SK-N-SH (cell line): ENCODE measurements at regions not wholly inside any gene's neighbourhood (a gene's known extent, or its start where the extent isn't known, plus 50 kb on each side); places are given as distances from the start of the nearest gene placed in this dataset.
A peak's percentile ranks its signal among the peaks of the same experiment; 100 is the strongest.

Experiments used
- CTCF ChIA-PET: fragments of 300-600, 350-600 bp; formaldehyde crosslinking; extraction: SDS; loops from one replicate; lab custom pipeline; 2021; lab: Yijun Ruan, JAX
- POLR2A ChIA-PET: fragments of 350-600 bp; sonication (Branson Sonifier 250); formaldehyde crosslinking; extraction: SDS; loops from one replicate; lab custom pipeline; 2020; ENCODE audit warnings: antibody characterized with exemption, inconsistent platforms; lab: Yijun Ruan, JAX
- DNase-seq: peaks from one replicate; pipeline ENCODE4 v3.0.0; 2012
- H2AFZ ChIP-seq: fragments of 200-600 bp; sonication (generic); 2 replicates; pipeline ENCODE4 v1.8.1; 2016; ENCODE audit warnings: antibody characterized with exemption, mild to moderate bottlenecking, low read depth
- H3F3A ChIP-seq: fragments of 200-600 bp; sonication (generic); replicated peaks from 2 replicates; pipeline ENCODE3; 2016; ENCODE audit warnings: antibody characterized with exemption, mild to moderate bottlenecking; ENCODE audit not compliant: insufficient read depth
- H3K27ac ChIP-seq, 2 experiments: fragments of 200-500 bp in 1 of 2; fragments of 200-600 bp in 1 of 2; sonication (Bioruptor generic) in 1 of 2; sonication (generic), shearing (Covaris generic) in 1 of 2; 2 replicates each; pipeline versions ENCODE4 v1.5.1 to v1.6.1; 2014 to 2016; ENCODE audit warnings: low read depth in 2 of 2, inconsistent platforms in 1 of 2, low read length in 1 of 2, mild to moderate bottlenecking in 1 of 2, mixed read lengths in 1 of 2
- H3K27me3 ChIP-seq: fragments of 200-600 bp; sonication (generic), shearing (Covaris generic); 2 replicates; pipeline ENCODE4 v1.6.1; 2016; ENCODE audit warnings: mixed run types; ENCODE audit not compliant: insufficient read depth
- H3K36me3 ChIP-seq, 2 experiments: fragments of 200-500 bp in 1 of 2; fragments of 200-600 bp in 1 of 2; sonication (Bioruptor generic) in 1 of 2; sonication (generic) in 1 of 2; replicated peaks in 1 of 2; 2 replicates each; pipeline versions ENCODE3 to v1.5.1; 2014 to 2016; ENCODE audit warnings: low read length in 1 of 2, mild to moderate bottlenecking in 1 of 2; ENCODE audit not compliant: insufficient read depth in 2 of 2, control insufficient read depth in 1 of 2
- H3K4me1 ChIP-seq, 2 experiments: fragments of 200-500 bp in 1 of 2; fragments of 200-600 bp in 1 of 2; sonication (Bioruptor generic) in 1 of 2; sonication (generic), shearing (Covaris generic) in 1 of 2; 2 replicates each; pipeline versions ENCODE4 v1.5.1 to v1.6.1; 2014 to 2016; ENCODE audit warnings: low read depth in 1 of 2, low read length in 1 of 2, mixed run types in 1 of 2; ENCODE audit not compliant: insufficient read depth in 2 of 2, control insufficient read depth in 1 of 2
- H3K4me2 ChIP-seq: fragments of 200-600 bp; sonication (generic), shearing (Covaris generic); 2 replicates; pipeline ENCODE4 v1.6.1; 2017; ENCODE audit warnings: mixed run types
- H3K4me3 ChIP-seq, 2 experiments: fragments of 200-500 bp in 1 of 2; fragments of 200-600 bp in 1 of 2; sonication (Bioruptor generic) in 1 of 2; sonication (generic), shearing (Covaris generic) in 1 of 2; 2 replicates each; pipeline versions ENCODE4 v1.5.1 to v1.8.1; 2014 to 2016; ENCODE audit warnings: low read depth in 2 of 2, inconsistent platforms in 1 of 2, low read length in 1 of 2, mild to moderate bottlenecking in 1 of 2, mixed read lengths in 1 of 2, moderate library complexity in 1 of 2
- H3K79me2 ChIP-seq: fragments of 200-600 bp; sonication (generic); 2 replicates; pipeline ENCODE4 v1.8.1; 2017; ENCODE audit warnings: mild to moderate bottlenecking; ENCODE audit not compliant: insufficient read depth
- H3K9ac ChIP-seq: fragments of 200-600 bp; sonication (generic); 2 replicates; pipeline ENCODE4 v1.6.1; 2017; ENCODE audit warnings: mixed run types
- H3K9me2 ChIP-seq: fragments of 200-600 bp; sonication (generic); 2 replicates; pipeline ENCODE4 v1.6.1; 2017; ENCODE audit warnings: mixed run types
- H3K9me3 ChIP-seq: fragments of 200-600 bp; sonication (generic); 2 replicates; pipeline ENCODE4 v1.6.1; 2017; ENCODE audit warnings: mixed run types, mild to moderate bottlenecking, moderate library complexity
- H4K20me1 ChIP-seq: fragments of 200-600 bp; sonication (generic); 2 replicates; pipeline ENCODE4 v1.6.1; 2017; ENCODE audit warnings: mild to moderate bottlenecking, mixed run types; ENCODE audit not compliant: insufficient read depth
- CHD2 ChIP-seq: fragments of 150-350 bp; IDR thresholded peaks from 2 replicates; pipeline ENCODE4 v1.6.1; 2018; ENCODE audit warnings: low read length; ENCODE audit not compliant: partially characterized antibody
- EP300 ChIP-seq, 2 experiments: IDR thresholded peaks; 2 replicates each; pipeline versions ENCODE4 v1.4.0 to v1.6.1; 2012; ENCODE audit warnings: borderline replicate concordance in 1 of 2, low read depth in 1 of 2, low read length in 1 of 2
- FOXM1 ChIP-seq: IDR thresholded peaks from 2 replicates; pipeline ENCODE4 v1.4.0; 2012; ENCODE audit warnings: low read depth, mild to moderate bottlenecking
- GATA2 ChIP-seq: sonication (generic); formaldehyde crosslinking; IDR thresholded peaks from 2 replicates; pipeline ENCODE4 v1.5.0; 2020; ENCODE audit warnings: mild to moderate bottlenecking, missing genetic modification reagents
- JUND ChIP-seq: IDR thresholded peaks from 2 replicates; pipeline ENCODE4 v1.4.0; 2012
- POLR2AphosphoS5 ChIP-seq: IDR thresholded peaks from 2 replicates; pipeline ENCODE4 v1.6.1; 2012; ENCODE audit warnings: low read depth, low read length
- RCOR1 ChIP-seq: fragments of 150-350 bp; IDR thresholded peaks from 2 replicates; pipeline ENCODE4 v1.6.1; 2017; ENCODE audit warnings: antibody characterized with exemption, low read length
- YY1 ChIP-seq: IDR thresholded peaks from 2 replicates; pipeline ENCODE4 v1.4.0; 2012; ENCODE audit warnings: low read depth, mild to moderate bottlenecking
- WGBS: methylation state at CpG from one replicate; pipeline ENCODE4 v1.1.6; 2017; ENCODE audit warnings: low lambda C conversion rate; 5-methylcytosine and 5-hydroxymethylcytosine counted together
- TF ChIP-seq, protein P1 (sequence below): fragments of 200-600 bp; sonication (generic); IDR thresholded peaks from 2 replicates; pipeline ENCODE4 v1.6.1; 2017; ENCODE audit warnings: antibody characterized with exemption, mild to moderate bottlenecking, moderate library complexity
- TF ChIP-seq, protein P2 (sequence below): IDR thresholded peaks from 2 replicates; pipeline ENCODE4; 2012

DNA sequence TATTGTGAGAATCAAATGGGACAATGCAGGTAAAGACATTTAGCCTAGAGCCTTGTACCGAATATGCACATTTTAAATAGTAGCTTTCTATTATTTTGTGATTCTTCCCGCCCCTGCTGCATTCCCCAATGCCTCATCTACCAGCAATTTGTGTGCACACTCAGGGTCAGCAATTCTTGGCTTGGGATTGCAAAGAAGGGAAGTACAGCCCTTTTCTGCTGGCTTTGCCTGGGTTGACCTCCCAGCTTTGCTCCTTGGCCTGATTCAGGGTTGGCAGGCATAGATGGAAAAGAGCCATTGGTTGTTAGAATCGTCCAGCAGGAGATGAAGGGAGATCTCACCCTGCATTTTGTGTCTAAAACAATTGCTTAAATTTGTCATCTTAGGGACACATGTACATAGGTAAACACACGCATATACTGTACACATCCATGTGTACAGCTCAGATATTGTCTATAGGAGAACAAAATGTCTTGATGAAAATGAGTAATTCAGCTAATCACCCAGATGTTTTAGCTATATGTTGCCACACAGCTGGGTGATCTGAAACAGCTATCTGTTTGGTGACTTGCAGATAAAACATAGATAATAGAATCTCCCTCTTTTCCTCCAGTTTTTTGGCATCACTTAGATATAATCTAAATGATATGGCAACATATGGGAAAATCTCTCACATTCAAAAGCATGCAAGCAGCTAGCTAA is 340.9 kb upstream of the TBL1XR1 start:
- Histone ChIP-seq H3F3A (no peaks in the 10 kb centered on the region), H4K20me1 (no peaks in the 10 kb centered on the region), H3K9me3 (no peaks in the 10 kb centered on the region), H3K36me3 (no peaks in the 10 kb centered on the region), H3K27ac (no peak overlapping the region; a peak in 1 of 4 replicates), H3K9me2 (no peaks in the 10 kb centered on the region), H3K9ac (no peak overlapping the region), H3K4me3 (no peak overlapping the region), H3K79me2 (no peaks in the 10 kb centered on the region), H3K4me1 (peaks cover 0 to 12% of the 10 kb centered on the region in 2 experiments; a peak in 2 of 4 replicates), H2AFZ (no peak overlapping the region), H3K27me3 (no peaks in the 10 kb centered on the region), H3K4me2 (no peak overlapping the region)
- ChIA-PET CTCF (interaction anchor here (0.6 to 1.4 kb wide), 2 partner anchors 23 to 487 kb away, joined by 3 to 6 read pairs; no protein-coding TSS in a partner anchor), POLR2A (interaction anchor here (1.0 kb wide), 1 partner anchor 14 kb away, joined by 3 read pairs; no protein-coding TSS in a partner anchor)
- WGBS = 75% methylated on average over 4 of the region's 4 CpGs
- TF ChIP-seq POLR2AphosphoS5 (no peak), GATA2 (CRISPR knock-in tag) (peak; percentile 64), CHD2 (no peak), RCOR1 (peak; percentile 12; the same call in 1 of the 2 replicates), YY1 (no peak), JUND (no peak), EP300 (IDR thresholded peaks at IDR 0.05; ENCODE audit: borderline replicate concordance in 1 of 2, low read depth in 1 of 2, low read length in 1 of 2) (peak in 1 of 2 experiments; percentile 57; a peak in 1 of 4 replicates), FOXM1 (no peak)
- TF ChIP-seq, protein P1, sequence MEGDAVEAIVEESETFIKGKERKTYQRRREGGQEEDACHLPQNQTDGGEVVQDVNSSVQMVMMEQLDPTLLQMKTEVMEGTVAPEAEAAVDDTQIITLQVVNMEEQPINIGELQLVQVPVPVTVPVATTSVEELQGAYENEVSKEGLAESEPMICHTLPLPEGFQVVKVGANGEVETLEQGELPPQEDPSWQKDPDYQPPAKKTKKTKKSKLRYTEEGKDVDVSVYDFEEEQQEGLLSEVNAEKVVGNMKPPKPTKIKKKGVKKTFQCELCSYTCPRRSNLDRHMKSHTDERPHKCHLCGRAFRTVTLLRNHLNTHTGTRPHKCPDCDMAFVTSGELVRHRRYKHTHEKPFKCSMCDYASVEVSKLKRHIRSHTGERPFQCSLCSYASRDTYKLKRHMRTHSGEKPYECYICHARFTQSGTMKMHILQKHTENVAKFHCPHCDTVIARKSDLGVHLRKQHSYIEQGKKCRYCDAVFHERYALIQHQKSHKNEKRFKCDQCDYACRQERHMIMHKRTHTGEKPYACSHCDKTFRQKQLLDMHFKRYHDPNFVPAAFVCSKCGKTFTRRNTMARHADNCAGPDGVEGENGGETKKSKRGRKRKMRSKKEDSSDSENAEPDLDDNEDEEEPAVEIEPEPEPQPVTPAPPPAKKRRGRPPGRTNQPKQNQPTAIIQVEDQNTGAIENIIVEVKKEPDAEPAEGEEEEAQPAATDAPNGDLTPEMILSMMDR = no peak
- TF ChIP-seq, protein P2, sequence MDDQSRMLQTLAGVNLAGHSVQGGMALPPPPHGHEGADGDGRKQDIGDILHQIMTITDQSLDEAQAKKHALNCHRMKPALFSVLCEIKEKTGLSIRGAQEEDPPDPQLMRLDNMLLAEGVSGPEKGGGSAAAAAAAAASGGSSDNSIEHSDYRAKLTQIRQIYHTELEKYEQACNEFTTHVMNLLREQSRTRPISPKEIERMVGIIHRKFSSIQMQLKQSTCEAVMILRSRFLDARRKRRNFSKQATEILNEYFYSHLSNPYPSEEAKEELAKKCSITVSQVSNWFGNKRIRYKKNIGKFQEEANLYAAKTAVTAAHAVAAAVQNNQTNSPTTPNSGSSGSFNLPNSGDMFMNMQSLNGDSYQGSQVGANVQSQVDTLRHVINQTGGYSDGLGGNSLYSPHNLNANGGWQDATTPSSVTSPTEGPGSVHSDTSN = no peak
- DNase-seq = peak; percentile 22

DNA sequence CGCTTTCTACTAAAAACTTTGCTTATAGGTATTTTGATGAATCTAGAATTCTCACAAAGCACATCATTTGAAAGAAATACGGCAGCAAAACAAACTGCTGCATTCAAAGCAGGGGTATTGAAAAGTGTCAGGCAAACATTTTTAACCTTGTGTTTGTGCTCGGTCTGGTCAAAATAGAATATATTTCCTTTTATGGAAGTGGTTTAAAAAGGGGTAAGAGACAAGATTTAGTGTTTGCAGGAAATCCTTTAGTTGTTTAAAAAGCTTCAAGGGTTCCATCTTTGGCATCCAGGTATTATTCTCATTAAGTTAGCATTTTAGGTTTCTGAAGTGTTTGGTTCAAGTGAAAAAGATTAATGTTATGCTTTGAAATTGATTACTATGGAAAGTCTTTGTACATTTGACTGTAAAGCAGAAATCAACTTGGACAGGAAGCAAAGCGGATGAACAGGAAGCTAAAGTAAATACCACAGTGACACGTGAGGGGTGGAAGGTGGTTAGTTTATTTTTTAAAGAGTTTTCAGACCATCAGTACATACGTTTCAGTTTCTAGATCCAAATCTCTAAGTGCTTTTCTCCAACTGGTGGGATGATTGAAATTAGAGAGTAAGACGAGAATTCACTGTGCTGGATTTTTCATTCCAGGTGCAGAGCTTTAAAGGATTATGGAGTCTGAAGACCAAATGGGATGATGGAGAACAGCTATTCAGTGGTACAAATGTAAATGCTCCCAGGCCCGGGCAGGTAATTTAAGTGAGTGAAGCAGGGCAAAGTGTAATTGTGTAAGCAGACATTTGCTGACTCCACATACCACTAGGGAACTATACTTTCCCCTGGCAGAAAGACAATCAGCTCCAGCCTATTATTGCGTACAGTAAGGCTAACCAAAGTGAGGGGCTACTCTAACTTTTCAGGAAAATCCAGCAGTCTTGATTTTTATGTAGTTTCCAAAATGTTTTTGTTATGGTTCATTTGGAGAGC is 341.8 kb upstream of the TBL1XR1 start:
- whole genome bisulfite sequencing = 81% methylated on average over 9 of the region's 9 CpGs
- H3K9ac ChIP-seq = no peak overlapping the region
- 0 out of 2 replicates have a peak overlapping the region, but pooled peaks have one; percentile 11 for H2AFZ ChIP-seq
- peaks cover 0 to 17% of the 10 kb centered on the region in 2 experiments; a peak in 2 of 4 replicates for H3K4me1 ChIP-seq
- CTCF ChIA-PET = interaction anchor here (0.6 to 1.4 kb wide), 3 partner anchors 22 to 799 kb away, joined by 3 to 6 read pairs (median 3); no protein-coding TSS in a partner anchor
- H3K9me3 ChIP-seq = no peaks in the 10 kb centered on the region
- H3K4me3 ChIP-seq = no peak overlapping the region
- H3K9me2 ChIP-seq = no peaks in the 10 kb centered on the region
- DNase-seq = no peak
- H4K20me1 ChIP-seq = no peaks in the 10 kb centered on the region
- no peaks in the 10 kb centered on the region for H3K27me3 ChIP-seq
- TF ChIP-seq GATA2 (CRISPR knock-in tag) = no peak
- H3F3A ChIP-seq = no peaks in the 10 kb centered on the region
- no peaks in the 10 kb centered on the region for H3K79me2 ChIP-seq
- H3K4me2 ChIP-seq = no peak overlapping the region
- POLR2A ChIA-PET = no interaction called here
- no peak overlapping the region; a peak in 1 of 4 replicates for H3K27ac ChIP-seq
- H3K36me3 ChIP-seq = no peaks in the 10 kb centered on the region
